ENCODE measurements at regions not wholly inside any gene's neighbourhood (a gene's known extent, or its start where the extent isn't known, plus 50 kb on each side); places are given as distances from the start of the nearest gene placed in this dataset.

DNA sequence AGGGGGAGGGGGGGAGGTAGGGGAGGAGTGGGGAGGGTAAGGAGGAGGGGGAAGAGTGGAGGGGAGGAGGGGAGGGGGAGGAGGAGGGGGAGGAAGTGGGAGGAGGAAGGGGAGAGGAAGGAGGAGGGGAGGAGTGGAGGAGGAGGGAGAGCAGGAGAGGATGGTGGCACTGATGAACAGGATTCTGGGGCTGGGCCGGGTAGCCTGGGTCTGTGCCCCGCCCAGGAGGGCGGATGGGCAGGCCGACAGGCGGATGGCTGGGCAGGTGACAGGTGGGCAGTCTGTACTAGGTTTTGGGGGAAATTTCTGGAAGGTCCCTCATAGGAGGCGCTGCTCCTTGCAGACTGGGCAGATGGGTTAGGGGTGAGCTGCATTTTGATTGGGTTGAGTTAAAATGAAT is 66.0 kb upstream of the ADRA2C start:
- 69% methylated on average over 6 of the region's 6 CpGs for WGBS
- H3K4me3 ChIP-seq, result no peak overlapping the region
- peaks cover 0 to 22% (median 20%) of the 10 kb centered on the region in 4 donors for H3K9me3 ChIP-seq
- DNase-seq (ENCODE audit: extremely low spot score), result no peak
- peaks cover 0 to 73% (median 4%) of the 10 kb centered on the region in 4 donors for H3K27me3 ChIP-seq
- no peak overlapping the region for H3K27ac ChIP-seq (replicated peaks in 1 of 4)
- TF ChIP-seq POLR2A (IDR thresholded peaks at IDR 0.05; ENCODE audit: low read depth), result no peak
- intact Hi-C loops (cut with DNase I), result no loop called here
- no peaks in the 10 kb centered on the region for H3K4me1 ChIP-seq
- H3K36me3 ChIP-seq, result no peaks in the 10 kb centered on the region

DNA sequence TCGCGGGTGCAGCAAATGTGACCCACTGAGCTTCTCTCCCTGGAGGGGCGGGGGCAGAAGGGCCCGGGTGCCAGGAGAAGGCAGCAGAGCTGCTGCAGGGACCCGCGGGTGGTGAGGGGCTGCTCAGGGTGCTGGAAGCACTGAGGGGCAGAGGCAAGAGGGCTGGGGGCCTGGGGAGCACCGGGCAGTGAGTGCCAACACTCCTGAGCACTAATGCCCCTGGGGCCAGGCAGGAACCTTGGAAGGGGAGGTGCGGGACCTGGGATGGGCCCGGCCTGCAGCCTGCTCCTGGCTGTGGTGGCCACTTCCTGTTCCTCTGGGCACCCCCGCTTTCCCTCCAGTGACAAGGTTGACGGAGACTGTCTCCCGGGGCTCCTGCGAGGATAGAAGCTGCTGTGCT is 66.5 kb upstream of the ADRA2C start:
- H3K4me1 ChIP-seq, result no peaks in the 10 kb centered on the region
- peaks cover 0 to 22% (median 20%) of the 10 kb centered on the region in 4 donors for H3K9me3 ChIP-seq
- no peak for DNase-seq (ENCODE audit: extremely low spot score)
- no peak overlapping the region for H3K27ac ChIP-seq (replicated peaks in 1 of 4)
- TF ChIP-seq EP300 (IDR thresholded peaks at IDR 0.05) (no peak), POLR2A (IDR thresholded peaks at IDR 0.05; ENCODE audit: low read depth) (no peak), POLR2AphosphoS5 (IDR thresholded peaks at IDR 0.05) (no peak)
- TF ChIP-seq, protein P1, sequence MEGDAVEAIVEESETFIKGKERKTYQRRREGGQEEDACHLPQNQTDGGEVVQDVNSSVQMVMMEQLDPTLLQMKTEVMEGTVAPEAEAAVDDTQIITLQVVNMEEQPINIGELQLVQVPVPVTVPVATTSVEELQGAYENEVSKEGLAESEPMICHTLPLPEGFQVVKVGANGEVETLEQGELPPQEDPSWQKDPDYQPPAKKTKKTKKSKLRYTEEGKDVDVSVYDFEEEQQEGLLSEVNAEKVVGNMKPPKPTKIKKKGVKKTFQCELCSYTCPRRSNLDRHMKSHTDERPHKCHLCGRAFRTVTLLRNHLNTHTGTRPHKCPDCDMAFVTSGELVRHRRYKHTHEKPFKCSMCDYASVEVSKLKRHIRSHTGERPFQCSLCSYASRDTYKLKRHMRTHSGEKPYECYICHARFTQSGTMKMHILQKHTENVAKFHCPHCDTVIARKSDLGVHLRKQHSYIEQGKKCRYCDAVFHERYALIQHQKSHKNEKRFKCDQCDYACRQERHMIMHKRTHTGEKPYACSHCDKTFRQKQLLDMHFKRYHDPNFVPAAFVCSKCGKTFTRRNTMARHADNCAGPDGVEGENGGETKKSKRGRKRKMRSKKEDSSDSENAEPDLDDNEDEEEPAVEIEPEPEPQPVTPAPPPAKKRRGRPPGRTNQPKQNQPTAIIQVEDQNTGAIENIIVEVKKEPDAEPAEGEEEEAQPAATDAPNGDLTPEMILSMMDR (IDR thresholded peaks at IDR 0.05), result no peak
- 76% methylated on average over 10 of the region's 13 CpGs for WGBS
- H3K4me3 ChIP-seq, result no peak overlapping the region
- intact Hi-C loops (cut with DNase I), result no loop called here
- H3K36me3 ChIP-seq, result no peaks in the 10 kb centered on the region
- H3K27me3 ChIP-seq, result peaks cover 0 to 70% (median 4%) of the 10 kb centered on the region in 4 donors

DNA sequence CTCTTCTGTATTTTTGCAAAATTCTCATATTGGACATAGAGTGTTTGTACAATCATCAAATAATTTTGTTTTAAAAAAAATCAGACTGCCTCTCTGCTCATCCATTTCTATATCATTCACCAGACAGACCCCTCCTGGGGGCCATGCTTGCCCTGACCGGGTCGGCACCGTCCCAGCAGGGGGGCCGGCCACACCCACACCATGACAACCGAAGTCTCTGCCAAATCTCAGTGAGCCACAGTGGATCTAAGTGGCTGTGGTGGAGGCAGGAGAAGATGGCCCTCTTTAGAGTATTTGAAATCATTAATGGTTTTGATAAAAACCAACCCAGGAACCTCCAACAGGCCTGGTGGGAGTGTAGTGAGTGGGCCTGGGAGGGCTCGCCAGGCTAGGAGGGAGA is 66.9 kb upstream of the ADRA2C start:
- H3K4me1 ChIP-seq, result no peaks in the 10 kb centered on the region
- peaks cover 0 to 22% (median 20%) of the 10 kb centered on the region in 4 donors for H3K9me3 ChIP-seq
- no peak for DNase-seq (ENCODE audit: extremely low spot score)
- TF ChIP-seq POLR2AphosphoS5 (IDR thresholded peaks at IDR 0.05) (no peak), POLR2A (IDR thresholded peaks at IDR 0.05; ENCODE audit: low read depth) (no peak), EP300 (IDR thresholded peaks at IDR 0.05) (no peak)
- TF ChIP-seq, protein P1 (IDR thresholded peaks at IDR 0.05), result no peak
- H3K36me3 ChIP-seq, result no peaks in the 10 kb centered on the region
- H3K27me3 ChIP-seq, result peaks cover 0 to 66% (median 4%) of the 10 kb centered on the region in 4 donors
- H3K27ac ChIP-seq (replicated peaks in 1 of 4), result no peak overlapping the region
- WGBS, result 66% methylated on average over 6 of the region's 6 CpGs
- no peak overlapping the region for H3K4me3 ChIP-seq
- intact Hi-C loops (cut with DNase I), result no loop called here

DNA sequence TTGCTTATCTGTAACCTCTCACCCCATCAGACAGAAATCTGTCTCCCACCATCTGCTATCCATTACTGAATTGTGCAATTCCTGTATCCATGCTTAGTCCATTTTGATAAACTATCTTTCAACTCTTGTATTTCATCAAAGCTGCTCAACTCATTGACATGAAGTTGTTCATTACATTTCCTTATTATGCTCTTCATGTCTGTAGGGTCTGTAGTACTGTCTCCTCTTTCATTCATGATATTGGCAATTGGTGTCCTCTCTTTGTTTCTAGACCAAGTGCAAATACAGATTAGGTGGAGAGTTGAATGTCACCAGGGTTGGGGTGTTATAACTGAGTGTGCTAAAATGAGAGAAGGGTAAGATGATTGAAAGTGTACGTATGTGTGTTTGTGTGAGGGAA is 69.2 kb upstream of the ADRA2C start:
- H3K36me3 ChIP-seq, result no peaks in the 10 kb centered on the region
- no peaks in the 10 kb centered on the region for H3K4me1 ChIP-seq
- TF ChIP-seq, protein P1 (IDR thresholded peaks at IDR 0.05), result no peak
- TF ChIP-seq EP300 (IDR thresholded peaks at IDR 0.05) (no peak), POLR2A (IDR thresholded peaks at IDR 0.05; ENCODE audit: low read depth) (no peak), POLR2AphosphoS5 (IDR thresholded peaks at IDR 0.05) (no peak)
- intact Hi-C loops (cut with DNase I), result no loop called here
- DNase-seq (ENCODE audit: extremely low spot score), result no peak
- peaks cover 0 to 22% (median 20%) of the 10 kb centered on the region in 4 donors for H3K9me3 ChIP-seq
- H3K27ac ChIP-seq (replicated peaks in 1 of 4), result no peak overlapping the region
- H3K27me3 ChIP-seq, result peaks cover 0 to 44% (median 3%) of the 10 kb centered on the region in 4 donors
- WGBS, result 89% methylated on average over 1 of the region's 1 CpG
- H3K4me3 ChIP-seq, result no peak overlapping the region

DNA sequence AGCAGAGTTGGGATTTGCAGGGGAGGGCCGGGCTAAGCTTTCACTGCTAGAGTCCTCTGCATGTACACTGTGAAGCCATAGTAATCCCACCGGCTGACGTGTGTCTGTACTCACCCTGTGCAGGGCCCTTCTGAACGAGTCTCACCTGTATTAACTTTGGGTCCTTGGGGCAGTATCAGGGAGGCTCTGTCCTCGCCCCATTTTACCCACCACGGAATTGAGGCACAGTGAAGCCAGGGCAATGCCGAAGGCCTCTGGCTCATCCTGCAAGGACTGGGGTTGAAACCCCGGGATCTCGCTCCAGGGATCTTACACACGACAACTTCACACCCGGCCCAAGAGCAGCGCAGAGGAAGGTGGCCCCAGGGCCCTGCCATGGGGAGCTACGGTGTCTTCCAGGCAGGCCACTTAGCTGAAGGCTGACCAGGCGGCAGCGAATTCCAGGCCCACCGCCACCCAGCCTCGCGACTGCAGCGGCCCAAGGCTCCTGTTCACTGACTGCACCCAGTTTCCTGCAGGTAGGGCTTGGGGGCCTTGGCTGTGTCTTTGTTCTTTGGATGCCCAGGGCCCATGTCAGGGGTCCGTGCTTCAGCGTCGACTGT is 75.5 kb upstream of the ADRA2C start:
- Histone ChIP-seq H3K9me3 (no peaks in the 10 kb centered on the region), H3K27me3 (peaks cover 0 to 26% (median 0%) of the 10 kb centered on the region in 4 donors), H3K27ac (replicated peaks in 1 of 4) (no peak overlapping the region), H3K4me1 (no peaks in the 10 kb centered on the region), H3K36me3 (no peaks in the 10 kb centered on the region), H3K4me3 (no peak overlapping the region)
- WGBS, result 90% methylated on average over 14 of the region's 22 CpGs
- no peak for DNase-seq (ENCODE audit: extremely low spot score)
- TF ChIP-seq, protein P1 (IDR thresholded peaks at IDR 0.05), result no peak
- TF ChIP-seq EP300 (IDR thresholded peaks at IDR 0.05) (no peak), POLR2AphosphoS5 (IDR thresholded peaks at IDR 0.05) (no peak), POLR2A (IDR thresholded peaks at IDR 0.05; ENCODE audit: low read depth) (no peak)
- intact Hi-C loops (cut with DNase I), result no loop called here
